ENCODE measurements at regions not wholly inside any gene's neighbourhood (a gene's known extent, or its start where the extent isn't known, plus 50 kb on each side); places are given as distances from the start of the nearest gene placed in this dataset.
A peak's percentile ranks its signal among the peaks of the same experiment; 100 is the strongest.

- DNase-seq, result no peak
These were observed 86.7 kb downstream of the S1PR1 start for GRCh38 chr1:101323535-101323934.

DNA sequence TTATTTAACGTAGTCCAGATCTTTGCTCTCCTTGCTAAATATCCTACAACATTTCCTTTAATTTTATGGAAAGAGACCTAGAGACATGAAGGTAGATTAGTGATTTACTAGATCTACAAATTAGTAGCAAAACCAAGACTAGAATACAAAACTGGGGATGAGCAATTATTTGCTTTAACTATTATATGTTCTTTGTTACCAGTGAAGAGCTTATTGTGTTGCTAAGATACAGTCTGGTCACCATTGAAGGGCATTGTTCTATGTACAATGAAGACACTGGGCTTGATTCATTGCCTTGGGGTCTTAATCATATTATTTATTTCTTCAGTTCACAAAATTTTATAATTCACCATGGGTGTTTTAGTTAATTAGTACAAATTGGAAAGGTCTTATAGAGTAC, 88.3 kb downstream of the S1PR1 start:
- no peak for DNase-seq

GRCh38 chr1:101330427-101331130, 93.8 kb downstream of the S1PR1 start:
- no peak for DNase-seq

- DNase-seq, result no peak
These were observed 95.0 kb downstream of the S1PR1 start for GRCh38 chr1:101331794-101332193.

GRCh38 chr1:101332633-101333032, 95.8 kb downstream of the S1PR1 start:
- DNase-seq, result no peak

- DNase-seq, result no peak
These were observed 96.4 kb downstream of the S1PR1 start for GRCh38 chr1:101333186-101333585.

GRCh38 chr1:101337968-101338367, 101.1 kb downstream of the S1PR1 start:
- DNase-seq, result no peak

DNA sequence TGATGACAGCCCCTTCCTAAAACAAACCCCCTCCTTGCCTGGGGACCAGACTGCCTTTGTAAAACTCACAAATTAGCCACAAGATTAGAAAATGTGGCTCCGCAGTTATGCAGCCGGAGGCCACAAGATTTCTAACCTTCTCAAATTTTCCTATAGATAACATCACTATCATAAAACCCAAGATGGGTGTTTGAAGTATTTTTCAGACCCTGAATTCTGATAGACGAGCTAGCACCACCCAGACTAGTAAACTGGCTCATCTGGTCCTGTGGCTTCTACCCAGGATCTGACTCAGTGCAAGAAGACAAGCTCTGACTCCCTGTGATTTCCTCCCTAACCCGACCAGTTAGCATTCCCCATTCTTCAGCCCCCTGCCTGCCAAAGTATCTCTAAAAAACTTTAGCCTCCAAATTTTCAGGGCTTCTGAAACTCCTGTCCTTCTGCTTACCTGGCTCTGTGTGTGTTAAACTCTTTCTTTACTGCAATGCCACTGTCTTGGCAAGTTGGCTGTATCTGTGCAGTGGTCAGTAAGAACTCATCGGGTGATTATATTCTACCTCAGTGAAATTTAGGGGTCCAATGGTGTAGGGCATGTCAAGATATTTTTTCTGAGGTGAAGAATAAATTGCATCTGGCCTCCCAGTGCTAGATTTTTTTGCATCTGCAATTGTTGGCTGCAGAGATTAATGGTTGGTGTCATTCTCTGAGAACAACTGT, 102.1 kb downstream of the S1PR1 start:
- peak in 1 of 2 donors; percentile 26 for DNase-seq

- no peak for DNase-seq
These were observed 107.9 kb downstream of the S1PR1 start for GRCh38 chr1:101344745-101345144.

- DNase-seq, result peak in 1 of 2 donors; percentile 14
These were observed 109.6 kb downstream of the S1PR1 start for GRCh38 chr1:101346419-101346818.

DNA sequence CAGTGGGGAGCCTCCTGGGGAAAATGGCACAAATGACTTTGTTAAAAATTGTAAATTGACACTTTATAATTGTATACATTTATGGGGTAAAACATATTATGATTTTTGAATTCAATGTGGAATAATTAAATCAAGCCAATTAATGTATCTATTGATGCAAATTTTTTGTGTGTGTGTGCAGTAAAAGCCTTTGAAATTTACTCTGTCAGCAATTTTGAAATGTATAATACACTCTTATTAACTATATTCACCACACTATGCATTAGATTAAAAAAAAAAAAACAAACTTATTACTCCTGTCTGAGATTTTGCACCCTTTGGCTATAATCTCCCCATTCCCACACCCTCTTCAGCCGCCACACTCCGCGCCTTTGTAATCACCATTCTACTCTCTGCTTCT, 119.2 kb downstream of the S1PR1 start:
- no peak for DNase-seq

GRCh38 chr1:101356604-101357443, 120.0 kb downstream of the S1PR1 start:
- no peak for DNase-seq

- DNase-seq, result peak; percentile 83 to 90
These were observed 120.7 kb downstream of the S1PR1 start for GRCh38 chr1:101357444-101357986.

DNA sequence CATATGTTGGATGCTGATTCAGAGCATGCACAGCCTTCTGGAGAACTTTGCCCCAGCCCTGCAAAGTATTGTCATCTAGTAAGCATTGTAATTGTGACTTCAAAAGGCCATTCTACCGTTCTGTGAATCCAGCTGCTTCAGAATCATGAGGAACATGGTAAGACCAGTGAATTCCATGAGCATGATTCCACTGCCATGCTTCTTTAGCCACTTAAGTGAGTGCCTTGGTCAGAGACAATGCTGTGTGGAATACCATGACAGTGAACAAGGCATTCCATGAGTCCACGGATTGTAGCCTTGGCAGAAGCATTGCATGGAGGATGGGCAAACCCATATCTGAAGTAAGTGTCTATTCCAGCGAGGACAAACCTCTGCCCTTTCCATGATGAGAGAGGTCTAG, 123.7 kb downstream of the S1PR1 start:
- DNase-seq, result no peak

DNA sequence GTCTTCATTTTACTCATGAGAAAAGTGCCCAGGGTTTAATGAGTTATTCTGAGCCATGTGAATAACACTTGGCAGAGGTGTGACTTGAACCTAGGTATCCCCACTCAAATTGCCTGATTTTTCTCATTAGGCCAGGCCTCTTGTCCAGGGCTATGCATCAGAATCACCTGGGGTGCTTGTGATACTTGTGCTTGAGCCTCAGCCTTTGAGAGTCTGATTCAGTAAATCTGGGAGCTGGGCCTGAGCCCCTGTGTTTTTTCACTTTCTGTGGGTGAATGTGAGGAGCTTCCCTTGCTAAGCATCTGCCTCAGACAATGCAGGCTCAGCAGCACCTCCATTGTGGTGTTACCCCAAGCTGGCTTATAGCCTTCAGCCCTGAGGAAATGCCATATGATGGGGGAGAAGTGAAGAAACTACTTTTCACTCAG, 127.1 kb downstream of the S1PR1 start:
- no peak for DNase-seq

DNA sequence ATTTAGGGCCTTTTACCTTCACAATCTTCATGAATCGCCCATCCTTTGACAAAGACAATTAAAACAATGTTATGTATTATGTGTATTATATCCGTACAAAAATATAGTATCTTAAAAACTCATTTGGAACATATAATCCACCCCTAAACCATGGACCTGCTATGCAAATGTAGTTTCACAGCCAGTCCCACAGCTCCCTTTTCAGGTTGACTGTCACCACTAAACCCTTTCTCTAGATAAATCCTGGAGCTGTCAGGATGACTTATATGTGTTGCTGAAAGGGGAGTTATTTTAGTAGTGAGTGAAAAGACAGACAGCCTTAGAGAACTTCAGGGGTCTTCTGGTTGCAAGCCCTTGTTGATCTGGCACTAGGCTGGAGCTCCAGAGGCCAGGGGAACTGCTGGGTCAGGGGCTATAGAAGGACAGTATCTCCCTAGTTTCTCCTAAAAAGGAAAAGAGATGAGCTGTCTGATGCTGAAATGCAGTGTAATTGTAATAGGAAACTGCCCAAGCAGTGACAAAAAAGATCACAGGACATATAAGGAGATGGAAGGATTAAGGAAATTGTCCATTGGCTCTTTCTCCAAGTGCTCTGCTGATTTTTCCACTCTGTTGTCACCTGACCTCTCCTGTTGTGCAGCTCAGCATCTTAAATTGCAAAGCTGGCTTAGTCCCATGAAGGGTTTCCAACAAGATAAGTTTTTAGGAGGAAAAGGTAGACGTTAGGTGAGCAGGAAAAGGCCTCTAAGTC, 127.7 kb downstream of the S1PR1 start:
- no peak for DNase-seq

DNA sequence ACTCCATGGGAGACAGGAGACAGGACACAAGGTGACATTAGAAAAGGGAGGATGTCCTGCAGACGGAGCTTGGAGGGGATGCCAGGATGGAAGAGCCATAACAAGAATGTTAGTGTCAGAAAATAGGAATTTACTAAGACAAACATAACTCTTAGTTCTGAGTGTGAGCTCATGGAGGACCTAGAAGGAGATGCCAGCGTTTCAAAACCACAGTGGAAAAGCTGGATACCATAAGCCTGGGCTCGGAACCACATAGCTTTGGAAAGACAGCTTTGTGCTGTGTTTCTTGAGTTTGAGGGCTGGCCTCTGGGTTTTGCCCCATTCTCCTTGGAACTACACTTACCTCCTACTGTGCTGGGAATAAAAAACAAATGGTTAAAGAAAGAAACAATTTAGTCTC, 128.4 kb downstream of the S1PR1 start:
- DNase-seq, result no peak

- no peak for DNase-seq
These were observed 129.1 kb downstream of the S1PR1 start for GRCh38 chr1:101365878-101366277.

DNA sequence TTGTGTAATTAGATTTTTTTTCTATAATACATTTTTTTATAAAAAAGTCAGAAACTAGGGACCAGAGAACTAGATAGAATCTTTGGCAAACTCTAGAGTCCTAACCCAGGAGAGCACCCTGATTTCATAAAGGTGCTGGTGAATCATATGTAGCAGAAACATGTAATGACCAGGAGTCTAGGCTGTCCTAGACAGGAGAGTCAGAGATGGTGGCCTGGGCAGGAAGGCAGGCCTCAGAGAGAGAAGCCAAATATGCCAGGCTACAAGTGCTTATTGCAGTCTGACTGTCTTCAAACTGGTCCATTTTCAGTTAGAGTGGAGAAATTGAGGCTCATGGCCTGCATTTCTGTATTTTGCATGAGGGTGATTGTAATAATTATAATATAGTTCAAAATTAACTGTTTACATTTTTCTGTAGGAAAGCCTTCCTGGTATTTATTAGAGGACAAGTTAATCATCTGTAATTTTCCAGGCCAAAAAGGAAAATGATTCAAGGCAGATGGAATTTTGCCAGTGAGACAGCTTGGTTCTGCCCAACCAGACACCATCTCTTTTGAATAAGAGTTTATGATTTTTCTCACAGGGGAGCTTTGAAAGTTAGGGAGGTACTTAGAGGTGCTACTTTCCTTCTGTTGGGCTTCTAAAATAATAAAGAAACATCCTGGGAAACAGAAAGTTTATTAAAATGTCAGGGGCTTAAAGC, 129.8 kb downstream of the S1PR1 start:
- no peak for DNase-seq

DNA sequence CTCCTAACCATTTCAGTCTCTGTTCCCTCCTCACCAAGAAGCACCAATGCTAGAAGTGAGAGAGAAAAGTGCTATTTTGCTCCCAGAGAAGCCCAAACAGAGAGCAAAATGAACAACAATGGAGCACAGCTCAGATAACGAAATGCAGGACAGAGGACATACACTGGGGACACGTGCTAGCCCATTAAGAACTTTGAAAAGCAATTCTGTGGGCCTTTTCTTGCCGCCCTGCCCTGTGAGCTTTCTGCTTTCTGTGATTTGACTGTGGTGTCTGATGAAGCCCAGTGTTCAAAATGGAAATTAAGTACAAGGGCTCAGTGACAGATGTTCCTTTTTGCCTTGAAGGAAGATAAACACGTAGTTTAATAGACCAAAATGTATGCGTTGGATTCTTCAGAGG, 130.8 kb downstream of the S1PR1 start:
- DNase-seq, result no peak

GRCh38 chr1:101370488-101370887, 133.7 kb downstream of the S1PR1 start:
- no peak for DNase-seq

GRCh38 chr1:101371259-101371658, 134.4 kb downstream of the S1PR1 start:
- DNase-seq, result no peak
